ENCODE measurements at regions not wholly inside any gene's neighbourhood (a gene's known extent, or its start where the extent isn't known, plus 50 kb on each side); places are given as distances from the start of the nearest gene placed in this dataset.

DNA sequence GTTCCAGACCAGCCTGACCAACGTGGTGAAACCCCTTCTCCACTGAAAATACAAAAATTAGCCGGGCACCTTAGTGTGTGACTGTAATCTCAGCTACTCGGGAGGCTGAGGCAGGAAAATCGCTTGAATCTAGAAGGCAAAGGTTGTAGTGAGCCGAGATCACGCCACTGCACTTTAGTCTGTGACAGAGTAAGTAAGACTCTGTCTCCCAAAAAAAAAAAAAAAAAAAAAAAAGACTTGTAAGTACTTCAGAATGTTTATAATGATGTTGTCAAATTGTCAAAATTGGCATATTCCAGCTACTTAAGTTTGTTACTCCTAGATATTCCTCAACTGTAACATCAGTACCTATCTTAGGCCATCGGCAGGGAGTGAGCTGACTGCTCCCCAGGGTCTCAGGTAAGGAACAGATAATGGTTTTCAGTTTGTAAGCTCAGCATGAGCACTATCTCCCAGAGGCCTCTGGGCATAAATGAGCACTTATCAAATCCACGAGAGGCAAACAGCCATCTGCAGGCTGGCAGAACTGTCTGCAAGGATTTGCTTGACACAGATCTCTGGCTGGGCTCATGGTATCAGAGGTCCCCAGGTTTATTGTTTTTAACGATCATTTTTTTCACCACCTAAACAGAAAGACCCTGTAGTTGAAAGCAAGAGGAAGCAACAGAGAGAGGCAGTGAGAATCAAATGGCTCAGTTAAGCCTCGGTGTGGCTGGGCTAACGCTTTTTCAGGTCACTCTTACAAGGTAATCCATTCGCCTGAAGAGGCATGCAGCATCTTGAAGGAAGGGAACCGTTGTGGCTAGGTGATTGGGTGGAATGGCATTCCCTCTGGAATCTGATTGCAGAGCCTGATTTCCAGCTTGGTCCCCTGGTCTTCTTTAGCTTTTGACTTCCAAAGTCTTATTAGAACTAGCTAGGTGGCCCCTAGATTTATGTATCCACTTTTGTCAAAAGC is 115.9 kb downstream of the LY86 start:
- Histone ChIP-seq H3K27me3 (ENCODE audit: insufficient read depth, low read length) (no peaks in the 10 kb centered on the region), H3K4me1 (ENCODE audit: insufficient read depth, low read length) (peaks cover 72% of the 10 kb centered on the region), H3K4me3 (ENCODE audit: low read length) (no peak overlapping the region), H3K9me3 (ENCODE audit: low read depth, low read length) (no peaks in the 10 kb centered on the region)

DNA sequence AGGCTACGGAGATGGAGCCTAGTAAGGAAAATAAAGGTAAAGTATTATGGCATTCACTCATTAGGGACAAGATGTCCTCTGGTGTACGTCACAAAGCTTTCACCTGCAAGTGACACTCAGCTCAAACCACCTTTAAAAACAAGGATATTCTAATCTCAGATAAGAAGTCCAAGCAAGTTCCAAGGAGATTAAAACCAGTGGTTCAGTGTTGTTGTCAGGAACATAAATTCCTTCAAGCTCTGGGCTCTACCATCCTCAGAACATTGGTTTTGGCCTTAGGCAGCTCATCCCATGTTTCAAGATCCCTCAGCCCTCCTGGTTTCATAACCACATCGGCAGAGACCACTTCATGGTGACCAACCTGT is 116.5 kb downstream of the LY86 start:
- H3K27me3 ChIP-seq (ENCODE audit: insufficient read depth, low read length), result no peaks in the 10 kb centered on the region
- no peak overlapping the region for H3K4me3 ChIP-seq (ENCODE audit: low read length)
- H3K9me3 ChIP-seq (ENCODE audit: low read depth, low read length), result no peaks in the 10 kb centered on the region
- H3K4me1 ChIP-seq (ENCODE audit: insufficient read depth, low read length), result peaks cover 66% of the 10 kb centered on the region

DNA sequence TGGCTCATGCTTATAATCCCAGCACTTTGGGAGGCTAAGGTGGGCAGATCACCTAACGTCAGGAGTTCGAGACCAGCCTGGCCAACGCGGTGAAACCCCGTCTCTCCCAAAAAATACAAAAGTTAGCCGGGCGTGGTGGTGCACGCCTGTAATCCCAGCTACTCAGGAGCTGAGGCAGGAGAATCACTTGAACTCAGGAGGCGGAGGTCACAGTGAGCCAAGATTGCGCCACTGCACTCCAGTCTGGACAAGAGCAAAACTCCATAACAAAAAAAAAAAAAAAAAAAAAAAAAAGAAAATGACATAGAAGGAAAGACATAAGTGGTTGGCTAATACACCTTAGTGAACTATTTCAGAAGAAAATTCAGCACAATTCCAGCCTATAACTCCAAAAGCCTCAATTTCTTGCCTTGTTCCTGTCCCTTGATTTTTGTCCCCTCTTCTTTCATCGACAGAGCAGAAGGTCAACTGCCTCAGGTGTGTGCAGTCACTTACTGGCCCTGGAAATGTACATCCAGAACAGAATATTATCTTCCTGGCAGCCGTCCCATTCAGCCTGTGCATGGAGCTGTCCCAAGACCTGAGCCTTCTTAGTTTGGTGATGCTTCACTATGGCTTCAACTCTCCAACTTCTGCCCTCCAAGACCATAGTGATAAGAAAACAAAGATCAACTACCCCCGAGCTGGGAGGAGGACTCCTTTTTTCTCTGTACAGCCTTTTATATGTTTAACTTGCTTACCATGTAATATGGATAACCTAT is 117.6 kb downstream of the LY86 start:
- Histone ChIP-seq H3K4me3 (ENCODE audit: low read length) (no peak overlapping the region), H3K27me3 (ENCODE audit: insufficient read depth, low read length) (no peaks in the 10 kb centered on the region), H3K9me3 (ENCODE audit: low read depth, low read length) (no peaks in the 10 kb centered on the region), H3K4me1 (ENCODE audit: insufficient read depth, low read length) (peaks cover 64% of the 10 kb centered on the region)

DNA sequence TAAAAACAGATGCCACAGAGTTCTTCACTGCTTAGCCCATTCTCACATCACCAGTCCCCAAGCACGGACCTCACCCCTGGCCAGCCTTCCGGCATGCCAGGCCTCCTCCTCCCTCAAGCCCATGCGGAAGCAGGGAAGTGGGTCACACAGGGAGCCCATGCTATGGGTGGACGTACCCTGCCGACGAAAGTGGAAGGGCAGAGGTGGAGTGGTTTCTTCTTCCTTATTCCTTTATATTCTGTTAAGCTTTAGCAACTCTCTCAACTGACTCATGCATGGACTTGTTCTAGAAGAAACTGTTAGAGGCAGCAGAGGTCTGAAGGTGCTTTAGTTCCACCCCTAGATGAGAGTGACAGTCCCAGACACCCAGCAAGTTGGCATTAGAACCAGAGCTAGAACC is 118.6 kb downstream of the LY86 start:
- Histone ChIP-seq H3K27me3 (ENCODE audit: insufficient read depth, low read length) (no peaks in the 10 kb centered on the region), H3K4me1 (ENCODE audit: insufficient read depth, low read length) (peaks cover 64% of the 10 kb centered on the region), H3K4me3 (ENCODE audit: low read length) (no peak overlapping the region), H3K9me3 (ENCODE audit: low read depth, low read length) (no peaks in the 10 kb centered on the region)

DNA sequence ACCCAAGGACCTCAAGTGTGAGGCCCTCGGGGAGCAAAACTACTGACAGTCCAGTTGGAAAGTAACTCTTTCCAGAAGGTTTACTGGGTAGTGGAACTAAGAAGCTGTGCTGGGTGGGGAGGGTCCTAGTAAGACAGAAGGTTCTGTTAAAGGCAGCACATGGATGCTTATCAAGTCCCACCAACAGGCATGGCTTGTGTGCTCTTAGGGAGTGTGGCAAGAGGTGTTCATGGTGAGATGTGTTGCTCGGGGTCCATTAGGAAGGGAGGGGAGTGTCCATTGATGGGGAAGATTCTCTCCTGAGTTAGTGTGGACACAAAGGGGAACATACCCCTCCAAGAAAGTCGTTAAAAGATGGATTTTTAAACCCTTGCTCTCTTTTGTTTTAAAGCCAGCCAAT is 120.6 kb downstream of the LY86 start:
- Histone ChIP-seq H3K9me3 (ENCODE audit: low read depth, low read length) (no peaks in the 10 kb centered on the region), H3K27me3 (ENCODE audit: insufficient read depth, low read length) (no peaks in the 10 kb centered on the region), H3K4me1 (ENCODE audit: insufficient read depth, low read length) (peaks cover 68% of the 10 kb centered on the region), H3K4me3 (ENCODE audit: low read length) (no peak overlapping the region)

DNA sequence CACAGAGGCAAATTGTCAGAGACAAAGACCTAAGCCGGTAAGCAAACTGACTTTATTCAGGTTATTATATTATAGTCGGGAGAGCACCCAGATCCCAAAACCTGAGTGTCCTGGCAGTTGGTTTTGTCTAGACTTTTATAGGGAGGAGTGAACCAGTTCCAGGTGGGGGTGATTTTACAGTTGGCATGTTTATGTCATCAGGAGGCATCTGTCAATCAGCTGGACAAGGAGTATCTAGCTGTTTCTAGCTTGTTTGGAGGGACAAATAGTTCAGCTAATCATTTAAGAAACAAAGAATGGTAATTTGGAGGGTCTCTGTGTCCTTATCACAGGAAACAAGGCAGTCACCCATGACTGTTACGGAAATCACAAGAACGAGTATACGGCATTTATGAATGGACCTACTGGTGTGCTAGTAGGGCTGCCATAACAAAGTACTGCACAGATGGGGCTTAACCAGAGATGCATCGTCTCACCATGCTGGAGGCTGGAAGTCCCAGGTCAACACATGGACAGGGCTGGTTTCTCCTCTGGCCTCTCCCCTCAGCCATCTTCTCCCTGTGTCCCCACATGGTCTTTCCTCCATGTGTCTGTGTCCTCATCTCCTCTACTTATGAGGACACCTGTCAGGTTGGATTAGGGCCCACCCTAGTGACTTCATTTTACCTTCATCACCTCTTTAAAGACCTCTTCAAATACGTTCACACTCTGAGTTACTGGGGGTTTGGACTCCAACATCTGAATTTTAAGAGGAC is 122.7 kb downstream of the LY86 start:
- Histone ChIP-seq H3K4me3 (ENCODE audit: low read length) (no peak overlapping the region), H3K9me3 (ENCODE audit: low read depth, low read length) (no peaks in the 10 kb centered on the region), H3K4me1 (ENCODE audit: insufficient read depth, low read length) (peaks cover 73% of the 10 kb centered on the region), H3K27me3 (ENCODE audit: insufficient read depth, low read length) (no peaks in the 10 kb centered on the region)

DNA sequence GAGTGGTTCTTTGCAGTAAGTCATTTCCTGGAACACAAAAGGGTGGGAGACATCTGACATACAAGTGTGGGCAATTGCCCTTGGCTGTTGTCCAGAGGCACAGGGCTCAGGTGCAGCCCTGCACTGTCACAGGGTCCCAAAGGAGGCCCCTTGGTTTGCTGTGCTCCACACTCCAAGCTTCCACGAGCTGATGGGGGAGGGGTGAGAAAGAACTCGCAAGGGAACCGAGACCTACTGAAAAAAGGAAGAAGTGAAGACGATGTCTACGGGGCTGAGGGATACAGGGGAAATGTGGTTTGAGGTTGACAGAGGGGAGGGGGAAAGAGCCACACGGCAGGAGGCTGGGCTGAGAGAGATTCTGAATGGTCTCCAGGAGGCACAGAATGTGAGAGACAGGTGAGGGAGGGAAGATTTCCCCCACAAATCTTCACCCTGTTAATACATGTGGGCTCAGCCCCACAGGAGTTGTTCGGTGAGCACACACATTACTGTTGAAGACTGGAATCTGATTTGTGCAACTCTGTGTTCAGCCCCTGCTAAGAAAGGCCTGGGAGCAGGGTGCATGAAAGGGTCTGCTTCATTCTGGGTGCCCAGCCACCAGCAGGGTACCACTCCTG is 123.4 kb downstream of the LY86 start:
- H3K4me1 ChIP-seq (ENCODE audit: insufficient read depth, low read length), result peaks cover 72% of the 10 kb centered on the region
- no peaks in the 10 kb centered on the region for H3K9me3 ChIP-seq (ENCODE audit: low read depth, low read length)
- no peak overlapping the region for H3K4me3 ChIP-seq (ENCODE audit: low read length)
- H3K27me3 ChIP-seq (ENCODE audit: insufficient read depth, low read length), result no peaks in the 10 kb centered on the region

DNA sequence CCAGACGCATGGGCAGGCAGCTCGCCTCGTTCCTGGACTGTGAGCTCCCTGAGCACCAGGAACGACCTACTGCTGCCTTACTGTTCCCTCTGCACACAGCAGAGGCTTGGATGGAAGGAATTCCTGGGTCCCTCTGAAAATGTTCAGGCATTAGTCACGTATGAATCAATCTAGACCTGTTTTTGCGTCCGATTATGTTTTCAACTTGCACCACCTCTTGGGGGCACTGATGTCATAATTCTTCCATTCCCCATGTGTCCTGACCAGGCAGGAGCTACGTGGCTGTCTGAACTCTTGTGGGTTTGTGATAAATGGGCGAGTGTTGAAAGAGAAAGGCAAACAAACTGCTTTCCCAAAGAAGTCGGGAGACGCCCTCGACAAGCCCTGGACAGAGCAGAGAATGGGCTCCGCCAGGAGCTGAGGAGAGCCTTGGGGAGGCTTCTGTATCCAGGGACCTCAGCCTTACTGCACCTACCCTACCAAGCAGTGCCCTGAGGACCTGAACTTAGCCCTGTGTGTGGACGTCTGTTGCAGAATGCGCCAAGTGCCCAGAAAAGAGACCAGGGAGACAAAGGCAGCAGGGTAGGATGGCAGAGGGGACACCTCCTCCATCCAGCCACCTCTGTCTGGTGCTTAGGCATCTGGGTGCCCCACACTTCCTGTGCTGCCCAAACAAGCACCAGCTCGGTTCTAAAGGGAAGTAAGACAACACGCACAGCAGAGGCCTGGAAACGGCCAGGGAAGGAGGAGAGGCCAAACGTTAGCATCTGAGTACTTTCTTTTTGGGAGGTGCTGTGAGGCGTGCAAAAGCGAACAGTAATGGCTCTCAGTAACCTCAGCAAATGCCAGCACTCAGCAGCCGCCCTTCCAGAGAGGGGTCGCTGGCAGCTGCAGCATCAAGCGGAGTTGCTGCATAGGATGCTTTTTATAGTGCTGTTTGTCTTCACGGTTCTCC is 124.2 kb downstream of the LY86 start:
- H3K9me3 ChIP-seq (ENCODE audit: low read depth, low read length), result no peaks in the 10 kb centered on the region
- H3K27me3 ChIP-seq (ENCODE audit: insufficient read depth, low read length), result no peaks in the 10 kb centered on the region
- H3K4me1 ChIP-seq (ENCODE audit: insufficient read depth, low read length), result peaks cover 72% of the 10 kb centered on the region
- H3K4me3 ChIP-seq (ENCODE audit: low read length), result no peak overlapping the region

DNA sequence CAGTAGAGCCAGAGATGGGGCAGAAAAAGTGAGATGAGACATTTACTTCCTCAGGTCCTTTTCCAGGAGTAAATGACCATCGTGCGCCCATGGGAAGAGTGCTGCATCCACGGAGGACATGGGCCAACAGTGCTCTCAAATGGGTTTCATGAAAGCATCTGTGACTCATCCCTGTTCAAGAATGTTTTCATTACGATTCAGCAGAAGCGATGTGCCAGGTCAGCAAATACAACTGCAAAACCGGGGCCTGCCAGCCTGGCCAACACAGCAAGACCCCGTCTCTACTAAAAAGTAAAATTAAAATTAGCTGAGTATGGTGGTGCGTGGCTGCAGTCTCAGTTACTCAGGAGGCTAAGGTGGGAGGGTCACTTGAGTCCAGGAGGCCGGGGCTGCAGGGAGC is 125.1 kb downstream of the LY86 start:
- Histone ChIP-seq H3K27me3 (ENCODE audit: insufficient read depth, low read length) (no peaks in the 10 kb centered on the region), H3K4me1 (ENCODE audit: insufficient read depth, low read length) (peaks cover 75% of the 10 kb centered on the region), H3K4me3 (ENCODE audit: low read length) (no peak overlapping the region), H3K9me3 (ENCODE audit: low read depth, low read length) (no peaks in the 10 kb centered on the region)

DNA sequence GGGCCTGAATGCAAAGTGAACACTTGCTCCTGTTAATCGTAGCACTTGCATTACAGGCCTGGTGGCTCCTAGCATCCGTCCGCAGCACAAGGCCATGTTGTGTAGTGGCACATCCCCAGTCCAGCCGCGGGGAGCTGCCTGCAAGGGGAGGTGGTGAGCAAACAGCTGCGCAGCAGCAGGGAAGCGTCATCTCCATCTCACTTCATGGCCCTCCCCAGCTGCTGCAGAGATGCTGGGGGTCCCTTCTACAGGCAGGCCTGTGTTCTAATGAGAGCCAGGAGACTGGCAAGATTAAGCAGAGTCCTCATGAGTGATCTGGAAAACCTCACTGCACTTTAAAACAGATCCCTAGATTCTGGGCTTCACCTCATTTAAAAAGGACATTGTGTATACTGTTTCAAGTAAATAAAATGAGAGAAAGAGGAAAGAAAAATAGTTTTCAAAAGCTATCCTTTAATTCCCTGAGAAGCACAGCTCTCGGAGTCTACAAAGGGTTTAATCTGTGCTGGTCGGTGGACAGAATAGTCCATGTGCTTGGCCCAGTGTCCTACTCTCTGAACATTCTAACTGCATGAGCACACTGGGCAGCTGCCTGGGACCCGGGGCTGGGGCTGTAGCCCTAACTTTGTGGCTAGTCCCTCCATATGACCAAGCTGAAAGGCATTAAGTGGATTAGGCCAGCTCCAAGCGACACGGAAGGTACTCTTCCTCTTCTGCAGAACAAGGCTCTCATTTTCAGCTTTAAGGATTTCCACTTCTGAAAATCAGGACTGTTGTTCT is 125.8 kb downstream of the LY86 start:
- no peak overlapping the region for H3K4me3 ChIP-seq (ENCODE audit: low read length)
- H3K27me3 ChIP-seq (ENCODE audit: insufficient read depth, low read length), result no peaks in the 10 kb centered on the region
- H3K4me1 ChIP-seq (ENCODE audit: insufficient read depth, low read length), result peaks cover 76% of the 10 kb centered on the region
- H3K9me3 ChIP-seq (ENCODE audit: low read depth, low read length), result no peaks in the 10 kb centered on the region

DNA sequence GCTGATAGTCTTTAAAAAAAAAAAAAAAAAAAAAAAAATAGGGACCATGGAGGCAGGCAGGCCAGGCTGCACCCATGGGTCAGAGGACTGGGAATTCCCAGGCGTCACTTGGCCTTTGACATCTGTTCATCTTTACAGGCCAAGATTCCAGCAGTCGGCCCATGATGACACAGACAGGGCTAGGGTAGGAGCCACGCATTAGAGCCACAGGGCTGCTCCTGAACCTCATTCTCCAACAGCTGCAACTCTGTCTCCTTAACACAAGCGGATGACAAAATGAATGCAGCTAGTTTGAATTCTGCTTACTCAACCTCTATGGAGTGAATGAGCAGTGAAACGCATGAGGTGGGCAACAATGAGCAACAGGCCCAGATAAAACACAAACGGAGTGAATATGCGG is 126.4 kb downstream of the LY86 start:
- Histone ChIP-seq H3K27me3 (ENCODE audit: insufficient read depth, low read length) (no peaks in the 10 kb centered on the region), H3K4me1 (ENCODE audit: insufficient read depth, low read length) (peaks cover 76% of the 10 kb centered on the region), H3K4me3 (ENCODE audit: low read length) (no peak overlapping the region), H3K9me3 (ENCODE audit: low read depth, low read length) (no peaks in the 10 kb centered on the region)

DNA sequence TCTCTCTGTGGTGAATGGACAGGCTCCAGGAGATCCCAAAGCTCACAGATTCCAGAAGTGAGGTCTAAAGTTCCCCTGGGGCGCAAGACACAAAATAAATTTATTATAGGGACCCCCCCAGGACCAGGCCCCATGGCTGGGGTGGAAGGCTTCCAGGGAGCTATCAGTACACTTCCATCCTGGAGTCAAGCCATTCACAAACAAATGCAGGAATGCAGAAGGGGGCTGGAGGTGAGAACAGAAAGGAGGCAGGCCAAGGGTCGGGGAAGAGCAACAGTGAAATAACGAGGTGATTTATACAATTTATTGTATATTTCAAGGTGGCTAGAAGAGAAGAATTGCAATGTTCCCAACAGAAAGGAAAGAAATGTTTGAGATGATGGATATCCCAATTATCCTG is 126.9 kb downstream of the LY86 start:
- peaks cover 73% of the 10 kb centered on the region for H3K4me1 ChIP-seq (ENCODE audit: insufficient read depth, low read length)

DNA sequence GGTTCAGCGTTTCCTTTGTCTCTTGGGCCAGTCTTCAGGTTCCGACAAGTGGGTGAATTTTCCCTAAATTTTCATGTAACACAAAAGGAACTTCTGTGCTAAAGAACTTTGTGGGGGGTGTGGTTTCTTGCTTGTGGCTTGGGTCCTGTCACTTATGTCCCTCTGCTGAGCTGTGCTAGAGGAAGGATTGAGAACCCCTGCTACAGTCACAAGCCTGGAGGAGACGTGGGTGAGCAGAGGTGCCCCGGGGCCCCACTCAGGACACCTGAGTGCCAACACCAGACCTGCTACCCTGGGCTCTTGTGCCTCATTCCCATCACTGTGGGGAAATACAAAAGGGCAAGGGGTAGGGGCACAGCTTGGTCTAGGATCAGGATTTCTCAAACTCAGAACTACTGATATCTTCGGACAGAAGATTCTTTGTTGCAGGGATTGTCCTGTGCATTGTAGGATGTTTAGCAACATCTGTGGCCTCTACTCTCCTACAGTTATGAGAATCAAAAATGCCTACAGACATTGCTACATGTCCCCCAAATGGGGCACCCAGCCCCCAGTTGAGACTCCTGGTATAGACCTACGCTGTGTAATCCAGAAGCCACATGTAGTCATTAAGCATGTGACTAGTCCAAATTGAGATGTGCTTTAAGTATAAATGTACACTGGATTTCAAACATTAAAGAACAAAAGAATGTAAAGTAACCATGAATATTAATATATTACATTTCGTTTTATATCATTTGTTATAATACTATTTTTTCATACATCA is 128.7 kb downstream of the LY86 start:
- Histone ChIP-seq H3K4me3 (ENCODE audit: low read length) (no peak overlapping the region), H3K4me1 (ENCODE audit: insufficient read depth, low read length) (peaks cover 69% of the 10 kb centered on the region)

More for the DNA sequence above, 126.9 kb downstream of the LY86 start:
- Histone ChIP-seq H3K4me3 (ENCODE audit: low read length) (no peak overlapping the region), H3K9me3 (ENCODE audit: low read depth, low read length) (no peaks in the 10 kb centered on the region), H3K27me3 (ENCODE audit: insufficient read depth, low read length) (no peaks in the 10 kb centered on the region)

More for the DNA sequence above, 128.7 kb downstream of the LY86 start:
- Histone ChIP-seq H3K9me3 (ENCODE audit: low read depth, low read length) (no peaks in the 10 kb centered on the region), H3K27me3 (ENCODE audit: insufficient read depth, low read length) (no peaks in the 10 kb centered on the region)

Measured in mononuclear cell (primary cell).